Skeletal muscle satellite cell (primary cell): ENCODE measurements at regions not wholly inside any gene's neighbourhood (a gene's known extent, or its start where the extent isn't known, plus 50 kb on each side); places are given as distances from the start of the nearest gene placed in this dataset.

Source experiments
- H3K27me3 ChIP-seq: 2 replicates; pipeline ENCODE4 v1.7.0; 2013; ENCODE audit warnings: low read length; ENCODE audit not compliant: control insufficient read depth, insufficient read depth
- H3K36me3 ChIP-seq: 2 replicates; pipeline ENCODE4 v1.7.0; 2013; ENCODE audit warnings: mild to moderate bottlenecking, control low read depth, low read length; ENCODE audit not compliant: insufficient read depth
- H3K4me1 ChIP-seq: 2 replicates; pipeline ENCODE4 v1.7.0; 2013; ENCODE audit warnings: low read length; ENCODE audit not compliant: control insufficient read depth, insufficient read depth
- H3K4me2 ChIP-seq: 2 replicates; pipeline ENCODE4 v1.7.0; 2013; ENCODE audit warnings: mild to moderate bottlenecking, low read length
- H3K4me3 ChIP-seq: 2 replicates; pipeline ENCODE4 v1.7.0; 2013; ENCODE audit warnings: low read length
- H3K9ac ChIP-seq: 2 replicates; pipeline ENCODE4 v1.7.0; 2013; ENCODE audit warnings: mild to moderate bottlenecking, low read depth, low read length, moderate library complexity
- H3K9me3 ChIP-seq: replicated peaks from 2 replicates; pipeline ENCODE4 v1.7.0; 2013; ENCODE audit warnings: mild to moderate bottlenecking, control low read depth, low read length

DNA sequence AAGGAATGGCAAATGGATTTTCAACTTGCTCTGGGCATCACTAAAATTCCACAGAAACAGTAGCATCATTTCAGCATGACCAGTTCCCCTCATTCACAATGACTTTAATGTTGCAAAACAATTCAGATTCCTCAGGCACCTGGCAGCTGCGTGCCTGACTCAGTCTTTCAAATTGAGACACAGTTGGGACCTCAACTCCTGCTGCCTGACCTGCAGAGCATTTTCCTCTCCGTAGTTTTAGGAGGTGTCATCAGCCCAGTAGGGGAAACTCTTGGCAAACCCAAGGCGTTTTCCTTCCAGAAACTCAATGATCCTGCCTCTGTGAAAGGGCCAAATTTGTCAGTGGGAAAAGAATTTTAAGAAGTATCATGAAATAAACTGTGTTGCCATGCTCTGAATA is 388.9 kb downstream of the SPRY1 start:
- Histone ChIP-seq H3K4me1 (peaks cover 52% of the 10 kb centered on the region), H3K9ac (no peak overlapping the region), H3K27me3 (no peaks in the 10 kb centered on the region), H3K4me2 (no peak overlapping the region), H3K36me3 (no peaks in the 10 kb centered on the region), H3K4me3 (no peak overlapping the region), H3K9me3 (no peaks in the 10 kb centered on the region)

DNA sequence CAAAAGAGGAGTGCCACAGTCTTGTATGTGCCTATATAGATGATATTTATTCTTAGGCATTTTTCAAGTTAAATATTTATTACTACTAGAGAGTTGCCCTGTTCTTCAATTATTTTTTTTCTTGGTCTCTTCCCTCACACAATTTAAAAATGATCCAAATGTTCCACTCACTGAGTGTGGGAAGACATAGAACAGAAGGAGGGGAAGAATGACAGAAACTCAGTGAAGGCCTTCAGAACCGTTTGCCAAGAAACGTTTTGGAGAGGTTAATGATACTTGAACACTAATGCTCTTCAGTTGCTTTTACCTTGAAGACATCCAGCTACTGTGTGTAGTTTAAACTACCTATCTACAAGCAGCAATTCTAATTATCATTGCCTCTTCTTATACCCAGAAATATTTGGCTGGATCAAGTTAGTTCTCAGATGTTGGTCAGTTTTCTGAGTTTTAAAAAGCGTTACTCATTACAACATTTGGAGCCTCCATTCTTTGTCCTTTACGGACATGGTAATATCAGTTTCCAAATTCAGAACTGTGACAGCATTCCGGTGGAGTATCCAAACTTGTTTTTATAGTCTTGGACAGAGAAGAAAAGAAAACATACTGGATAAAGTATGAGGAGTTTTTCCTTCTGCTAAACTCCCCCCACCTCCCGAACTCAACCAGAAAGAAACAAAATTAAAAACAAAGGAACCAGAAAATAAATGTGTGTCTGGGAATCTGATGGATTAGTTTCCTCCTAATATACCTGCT is 389.7 kb downstream of the SPRY1 start:
- Histone ChIP-seq H3K9me3 (no peaks in the 10 kb centered on the region), H3K4me1 (peaks cover 52% of the 10 kb centered on the region), H3K4me3 (no peak overlapping the region), H3K27me3 (no peaks in the 10 kb centered on the region), H3K9ac (peak overlapping the region; percentile 24), H3K36me3 (no peaks in the 10 kb centered on the region), H3K4me2 (peak overlapping the region; percentile 24)

- H3K4me1 ChIP-seq, result peaks cover 52% of the 10 kb centered on the region
- no peaks in the 10 kb centered on the region for H3K9me3 ChIP-seq
- peak overlapping the region; percentile 24 for H3K4me2 ChIP-seq
- peak overlapping the region; percentile 24 for H3K9ac ChIP-seq
- no peaks in the 10 kb centered on the region for H3K27me3 ChIP-seq
- no peak overlapping the region for H3K4me3 ChIP-seq
- H3K36me3 ChIP-seq, result no peaks in the 10 kb centered on the region
Observed at GRCh38 chr4:123786920-123787319, 390.3 kb downstream of the SPRY1 start.

GRCh38 chr4:123787512-123788080 is 391.0 kb downstream of the SPRY1 start:
- H3K36me3 ChIP-seq, result no peaks in the 10 kb centered on the region
- H3K4me2 ChIP-seq, result no peak overlapping the region
- no peak overlapping the region for H3K9ac ChIP-seq
- H3K9me3 ChIP-seq, result no peaks in the 10 kb centered on the region
- H3K4me1 ChIP-seq, result peaks cover 51% of the 10 kb centered on the region
- no peak overlapping the region for H3K4me3 ChIP-seq
- no peaks in the 10 kb centered on the region for H3K27me3 ChIP-seq

DNA sequence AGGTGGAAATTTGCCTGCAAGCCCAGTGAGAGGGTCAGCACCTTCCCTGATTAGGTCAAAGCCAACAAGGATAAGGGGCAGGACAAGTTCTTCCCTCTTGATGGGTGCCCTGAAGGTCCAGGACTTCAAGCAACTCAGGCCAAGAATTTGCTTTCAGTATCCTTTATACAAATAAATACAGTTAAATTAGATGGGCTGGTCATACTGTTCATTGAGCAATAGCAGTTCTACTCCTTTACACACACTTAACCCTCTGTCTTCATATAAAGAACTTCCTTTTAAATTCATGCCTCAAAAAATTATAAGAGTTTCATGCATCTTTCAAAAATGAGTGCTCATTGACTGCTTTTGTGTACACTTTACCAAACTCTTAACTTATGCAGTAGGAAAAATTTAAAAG is 392.0 kb downstream of the SPRY1 start:
- no peak overlapping the region for H3K9ac ChIP-seq
- no peak overlapping the region for H3K4me3 ChIP-seq
- H3K27me3 ChIP-seq, result no peaks in the 10 kb centered on the region
- H3K36me3 ChIP-seq, result no peaks in the 10 kb centered on the region
- H3K9me3 ChIP-seq, result no peaks in the 10 kb centered on the region
- no peak overlapping the region for H3K4me2 ChIP-seq
- H3K4me1 ChIP-seq, result peaks cover 42% of the 10 kb centered on the region

GRCh38 chr4:123790681-123791080 is 394.1 kb downstream of the SPRY1 start:
- no peaks in the 10 kb centered on the region for H3K9me3 ChIP-seq
- no peaks in the 10 kb centered on the region for H3K27me3 ChIP-seq
- peaks cover 21% of the 10 kb centered on the region for H3K4me1 ChIP-seq
- H3K4me2 ChIP-seq, result no peak overlapping the region
- no peak overlapping the region for H3K4me3 ChIP-seq
- no peaks in the 10 kb centered on the region for H3K36me3 ChIP-seq
- H3K9ac ChIP-seq, result no peak overlapping the region

DNA sequence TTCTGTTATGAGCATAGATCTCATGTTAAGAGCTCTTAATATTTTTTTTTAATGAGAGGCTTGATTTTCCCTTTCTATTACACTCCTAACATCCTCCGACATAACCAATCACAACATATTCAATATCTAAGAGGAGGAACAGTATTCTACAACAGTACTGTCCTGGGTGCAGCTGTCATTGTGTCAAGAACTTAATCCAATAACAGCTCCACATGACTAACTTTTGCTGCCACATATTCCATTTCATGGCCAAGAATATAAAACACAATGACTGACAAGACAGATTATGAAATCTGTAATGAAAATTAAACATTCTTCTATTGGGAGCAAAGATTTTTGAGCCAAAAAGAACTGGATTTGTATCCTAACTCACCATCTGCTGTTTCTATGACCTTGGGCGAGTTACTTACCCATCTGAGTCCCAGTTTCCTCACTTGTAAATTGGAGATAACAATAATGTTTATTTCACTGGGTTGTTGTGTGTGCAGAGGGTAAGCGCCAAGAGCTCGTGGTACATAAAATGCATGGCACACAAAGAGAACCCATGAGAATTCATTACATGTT is 405.6 kb downstream of the SPRY1 start:
- H3K36me3 ChIP-seq, result no peaks in the 10 kb centered on the region
- H3K4me3 ChIP-seq, result no peak overlapping the region
- H3K4me2 ChIP-seq, result no peak overlapping the region
- no peaks in the 10 kb centered on the region for H3K9me3 ChIP-seq
- H3K27me3 ChIP-seq, result no peaks in the 10 kb centered on the region
- no peak overlapping the region for H3K9ac ChIP-seq
- H3K4me1 ChIP-seq, result no peaks in the 10 kb centered on the region

- Histone ChIP-seq H3K4me1 (no peaks in the 10 kb centered on the region), H3K36me3 (no peaks in the 10 kb centered on the region), H3K9ac (no peak overlapping the region), H3K27me3 (no peaks in the 10 kb centered on the region), H3K9me3 (no peaks in the 10 kb centered on the region), H3K4me3 (no peak overlapping the region), H3K4me2 (no peak overlapping the region)
Observed at GRCh38 chr4:123802933-123803332, 406.3 kb downstream of the SPRY1 start.

- Histone ChIP-seq H3K4me1 (no peaks in the 10 kb centered on the region), H3K4me3 (no peak overlapping the region), H3K27me3 (no peaks in the 10 kb centered on the region), H3K36me3 (no peaks in the 10 kb centered on the region), H3K9me3 (no peaks in the 10 kb centered on the region), H3K4me2 (no peak overlapping the region), H3K9ac (no peak overlapping the region)
Observed at GRCh38 chr4:123804196-123804721, 407.7 kb downstream of the SPRY1 start.

DNA sequence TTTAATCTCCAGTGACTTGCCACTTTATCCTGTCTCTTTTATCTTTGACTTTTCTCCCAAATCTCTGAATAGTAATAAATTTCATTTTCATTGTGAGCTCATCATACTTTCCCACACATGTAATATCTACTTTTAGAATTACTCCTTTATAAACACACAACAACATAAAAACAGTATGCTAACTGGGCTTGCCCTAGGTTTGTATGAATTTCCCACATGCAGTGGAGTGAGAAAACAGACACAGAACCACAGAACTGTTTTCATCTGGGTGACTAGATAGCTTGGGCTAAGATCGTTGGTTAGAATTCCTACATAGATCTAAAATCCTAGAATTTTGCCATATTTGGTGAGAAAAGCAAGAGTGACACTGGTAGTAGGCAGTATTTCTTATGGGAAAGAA is 409.5 kb downstream of the SPRY1 start:
- H3K9me3 ChIP-seq, result no peaks in the 10 kb centered on the region
- no peak overlapping the region for H3K4me3 ChIP-seq
- H3K4me1 ChIP-seq, result peaks cover under 1% of the 10 kb centered on the region
- no peaks in the 10 kb centered on the region for H3K27me3 ChIP-seq
- H3K36me3 ChIP-seq, result no peaks in the 10 kb centered on the region
- H3K4me2 ChIP-seq, result no peak overlapping the region
- H3K9ac ChIP-seq, result no peak overlapping the region

DNA sequence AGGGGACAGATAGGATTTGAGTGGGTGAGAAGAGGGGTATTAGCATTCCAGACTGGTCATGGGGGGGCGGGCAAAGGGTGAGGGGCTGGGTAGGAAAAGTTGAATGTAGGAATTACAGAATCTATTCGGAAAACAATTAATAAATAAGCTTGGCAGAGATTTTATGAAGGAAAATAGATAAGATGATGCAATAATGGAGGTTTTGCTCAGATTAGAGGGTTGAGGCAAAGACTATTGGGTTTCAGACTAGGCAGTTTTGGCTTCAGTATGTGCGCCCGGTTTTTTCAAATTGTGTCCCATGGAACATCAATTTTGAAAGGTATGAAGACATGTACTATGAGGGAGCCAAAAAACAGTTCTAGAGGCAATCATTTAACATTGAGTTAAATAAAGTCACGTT is 410.6 kb downstream of the SPRY1 start:
- Histone ChIP-seq H3K36me3 (no peaks in the 10 kb centered on the region), H3K9me3 (no peaks in the 10 kb centered on the region), H3K4me2 (no peak overlapping the region), H3K4me3 (no peak overlapping the region), H3K9ac (no peak overlapping the region), H3K27me3 (no peaks in the 10 kb centered on the region), H3K4me1 (peaks cover 11% of the 10 kb centered on the region)
